GM21717 (cell line): ENCODE measurements at regions not wholly inside any gene's neighbourhood (a gene's known extent, or its start where the extent isn't known, plus 50 kb on each side); places are given as distances from the start of the nearest gene placed in this dataset.
"Not testable (repeated sequence)": the region's sequence is repeated elsewhere in the genome, so short reads cannot be mapped to it uniquely, and the experiment has no call there.

Experiments
- ATAC-seq: cut with Tn5 transposase; IDR thresholded peaks from one replicate; pipeline ENCODE4 v1.9.1; 2021; ENCODE audit warnings: mild to moderate bottlenecking, moderate library complexity; ENCODE audit not compliant: unreplicated experiment

- no peak for ATAC-seq
These were observed 135.8 kb upstream of the TUSC1 start for GRCh38 chr9:25814023-25814422.

GRCh38 chr9:25813478-25813877, 135.2 kb upstream of the TUSC1 start:
- no peak for ATAC-seq

GRCh38 chr9:25808554-25808953, 130.3 kb upstream of the TUSC1 start:
- ATAC-seq, result no peak

- ATAC-seq, result no peak
These were observed 126.6 kb upstream of the TUSC1 start for GRCh38 chr9:25804856-25805255.

GRCh38 chr9:25801989-25802388, 123.7 kb upstream of the TUSC1 start:
- not testable (repeated sequence) for ATAC-seq

- ATAC-seq, result no peak
These were observed 95.6 kb upstream of the TUSC1 start for GRCh38 chr9:25773805-25774204.

- ATAC-seq, result no peak
These were observed 77.7 kb upstream of the TUSC1 start for GRCh38 chr9:25755951-25756350.

GRCh38 chr9:25752398-25752797, 74.2 kb upstream of the TUSC1 start:
- ATAC-seq, result no peak

GRCh38 chr9:25742256-25742655, 64.0 kb upstream of the TUSC1 start:
- ATAC-seq, result no peak

GRCh38 chr9:25733336-25733982, 55.2 kb upstream of the TUSC1 start:
- ATAC-seq, result no peak

- ATAC-seq, result not testable (repeated sequence)
These were observed 53.9 kb upstream of the TUSC1 start for GRCh38 chr9:25731895-25732794.
